SK-N-SH (cell line): ENCODE measurements at regions not wholly inside any gene's neighbourhood (a gene's known extent, or its start where the extent isn't known, plus 50 kb on each side); places are given as distances from the start of the nearest gene placed in this dataset.

Experiments used
- CHD2 ChIP-seq: fragments of 150-350 bp; IDR thresholded peaks from 2 replicates; pipeline ENCODE4 v1.6.1; 2018; ENCODE audit warnings: low read length; ENCODE audit not compliant: partially characterized antibody
- EP300 ChIP-seq, 2 experiments: IDR thresholded peaks; 2 replicates each; pipeline versions ENCODE4 v1.4.0 to v1.6.1; 2012; ENCODE audit warnings: borderline replicate concordance in 1 of 2, low read depth in 1 of 2, low read length in 1 of 2
- EZH2phosphoT487 ChIP-seq: fragments of 200-600 bp; sonication (generic); IDR thresholded peaks from 2 replicates; pipeline ENCODE4 v1.6.1; 2017; ENCODE audit warnings: low read depth, mixed run types, mild to moderate bottlenecking, antibody characterized with exemption, moderate library complexity, borderline replicate concordance
- FOXM1 ChIP-seq: IDR thresholded peaks from 2 replicates; pipeline ENCODE4 v1.4.0; 2012; ENCODE audit warnings: low read depth, mild to moderate bottlenecking
- JUND ChIP-seq: IDR thresholded peaks from 2 replicates; pipeline ENCODE4 v1.4.0; 2012
- POLR2AphosphoS5 ChIP-seq: IDR thresholded peaks from 2 replicates; pipeline ENCODE4 v1.6.1; 2012; ENCODE audit warnings: low read depth, low read length
- RAD21 ChIP-seq: IDR thresholded peaks from 2 replicates; pipeline ENCODE4 v1.6.1; 2012; ENCODE audit warnings: mild to moderate bottlenecking, low read length
- RXRA ChIP-seq: IDR thresholded peaks from 2 replicates; pipeline ENCODE4 v1.4.0; 2012; ENCODE audit warnings: low read depth, mild to moderate bottlenecking, borderline replicate concordance
- TEAD4 ChIP-seq: IDR thresholded peaks from 2 replicates; pipeline ENCODE4 v1.4.0; 2012; ENCODE audit warnings: mild to moderate bottlenecking, borderline replicate concordance; ENCODE audit not compliant: insufficient read depth
- USF2 ChIP-seq: fragments of 150-350 bp; IDR thresholded peaks from 2 replicates; pipeline ENCODE4 v1.6.1; 2017; ENCODE audit warnings: antibody characterized with exemption, low read length, low read depth, borderline replicate concordance
- YY1 ChIP-seq: IDR thresholded peaks from 2 replicates; pipeline ENCODE4 v1.4.0; 2012; ENCODE audit warnings: low read depth, mild to moderate bottlenecking
- TF ChIP-seq, protein P1 (sequence below): fragments of 200-600 bp; sonication (generic); IDR thresholded peaks from 2 replicates; pipeline ENCODE4 v1.6.1; 2017; ENCODE audit warnings: antibody characterized with exemption, mild to moderate bottlenecking, moderate library complexity
- TF ChIP-seq, protein P2 (sequence below): IDR thresholded peaks from 2 replicates; pipeline ENCODE4 v1.4.0; 2012; ENCODE audit warnings: low read depth, borderline replicate concordance
- TF ChIP-seq, protein P3 (sequence below): IDR thresholded peaks from 2 replicates; pipeline ENCODE4 v1.6.1; 2012; ENCODE audit warnings: mild to moderate bottlenecking, low read depth, low read length, moderate library complexity

GRCh38 chr7:130829415-130829814 is 95.4 kb upstream of the KLF14 start:
- no peak for TF ChIP-seq EP300 (IDR thresholded peaks at IDR 0.05; ENCODE audit: borderline replicate concordance in 1 of 2, low read depth in 1 of 2, low read length in 1 of 2)
- TF ChIP-seq, protein P1, sequence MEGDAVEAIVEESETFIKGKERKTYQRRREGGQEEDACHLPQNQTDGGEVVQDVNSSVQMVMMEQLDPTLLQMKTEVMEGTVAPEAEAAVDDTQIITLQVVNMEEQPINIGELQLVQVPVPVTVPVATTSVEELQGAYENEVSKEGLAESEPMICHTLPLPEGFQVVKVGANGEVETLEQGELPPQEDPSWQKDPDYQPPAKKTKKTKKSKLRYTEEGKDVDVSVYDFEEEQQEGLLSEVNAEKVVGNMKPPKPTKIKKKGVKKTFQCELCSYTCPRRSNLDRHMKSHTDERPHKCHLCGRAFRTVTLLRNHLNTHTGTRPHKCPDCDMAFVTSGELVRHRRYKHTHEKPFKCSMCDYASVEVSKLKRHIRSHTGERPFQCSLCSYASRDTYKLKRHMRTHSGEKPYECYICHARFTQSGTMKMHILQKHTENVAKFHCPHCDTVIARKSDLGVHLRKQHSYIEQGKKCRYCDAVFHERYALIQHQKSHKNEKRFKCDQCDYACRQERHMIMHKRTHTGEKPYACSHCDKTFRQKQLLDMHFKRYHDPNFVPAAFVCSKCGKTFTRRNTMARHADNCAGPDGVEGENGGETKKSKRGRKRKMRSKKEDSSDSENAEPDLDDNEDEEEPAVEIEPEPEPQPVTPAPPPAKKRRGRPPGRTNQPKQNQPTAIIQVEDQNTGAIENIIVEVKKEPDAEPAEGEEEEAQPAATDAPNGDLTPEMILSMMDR = no peak
- no peak for TF ChIP-seq EZH2phosphoT487
- no peak for TF ChIP-seq POLR2AphosphoS5
- TF ChIP-seq USF2 = no peak
- TF ChIP-seq CHD2 = no peak
- TF ChIP-seq, protein P2, sequence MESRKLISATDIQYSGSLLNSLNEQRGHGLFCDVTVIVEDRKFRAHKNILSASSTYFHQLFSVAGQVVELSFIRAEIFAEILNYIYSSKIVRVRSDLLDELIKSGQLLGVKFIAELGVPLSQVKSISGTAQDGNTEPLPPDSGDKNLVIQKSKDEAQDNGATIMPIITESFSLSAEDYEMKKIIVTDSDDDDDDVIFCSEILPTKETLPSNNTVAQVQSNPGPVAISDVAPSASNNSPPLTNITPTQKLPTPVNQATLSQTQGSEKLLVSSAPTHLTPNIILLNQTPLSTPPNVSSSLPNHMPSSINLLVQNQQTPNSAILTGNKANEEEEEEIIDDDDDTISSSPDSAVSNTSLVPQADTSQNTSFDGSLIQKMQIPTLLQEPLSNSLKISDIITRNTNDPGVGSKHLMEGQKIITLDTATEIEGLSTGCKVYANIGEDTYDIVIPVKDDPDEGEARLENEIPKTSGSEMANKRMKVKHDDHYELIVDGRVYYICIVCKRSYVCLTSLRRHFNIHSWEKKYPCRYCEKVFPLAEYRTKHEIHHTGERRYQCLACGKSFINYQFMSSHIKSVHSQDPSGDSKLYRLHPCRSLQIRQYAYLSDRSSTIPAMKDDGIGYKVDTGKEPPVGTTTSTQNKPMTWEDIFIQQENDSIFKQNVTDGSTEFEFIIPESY = no peak
- no peak for TF ChIP-seq RXRA
- TF ChIP-seq FOXM1 = no peak
- TF ChIP-seq RAD21 = no peak
- no peak for TF ChIP-seq TEAD4
- TF ChIP-seq, protein P3, sequence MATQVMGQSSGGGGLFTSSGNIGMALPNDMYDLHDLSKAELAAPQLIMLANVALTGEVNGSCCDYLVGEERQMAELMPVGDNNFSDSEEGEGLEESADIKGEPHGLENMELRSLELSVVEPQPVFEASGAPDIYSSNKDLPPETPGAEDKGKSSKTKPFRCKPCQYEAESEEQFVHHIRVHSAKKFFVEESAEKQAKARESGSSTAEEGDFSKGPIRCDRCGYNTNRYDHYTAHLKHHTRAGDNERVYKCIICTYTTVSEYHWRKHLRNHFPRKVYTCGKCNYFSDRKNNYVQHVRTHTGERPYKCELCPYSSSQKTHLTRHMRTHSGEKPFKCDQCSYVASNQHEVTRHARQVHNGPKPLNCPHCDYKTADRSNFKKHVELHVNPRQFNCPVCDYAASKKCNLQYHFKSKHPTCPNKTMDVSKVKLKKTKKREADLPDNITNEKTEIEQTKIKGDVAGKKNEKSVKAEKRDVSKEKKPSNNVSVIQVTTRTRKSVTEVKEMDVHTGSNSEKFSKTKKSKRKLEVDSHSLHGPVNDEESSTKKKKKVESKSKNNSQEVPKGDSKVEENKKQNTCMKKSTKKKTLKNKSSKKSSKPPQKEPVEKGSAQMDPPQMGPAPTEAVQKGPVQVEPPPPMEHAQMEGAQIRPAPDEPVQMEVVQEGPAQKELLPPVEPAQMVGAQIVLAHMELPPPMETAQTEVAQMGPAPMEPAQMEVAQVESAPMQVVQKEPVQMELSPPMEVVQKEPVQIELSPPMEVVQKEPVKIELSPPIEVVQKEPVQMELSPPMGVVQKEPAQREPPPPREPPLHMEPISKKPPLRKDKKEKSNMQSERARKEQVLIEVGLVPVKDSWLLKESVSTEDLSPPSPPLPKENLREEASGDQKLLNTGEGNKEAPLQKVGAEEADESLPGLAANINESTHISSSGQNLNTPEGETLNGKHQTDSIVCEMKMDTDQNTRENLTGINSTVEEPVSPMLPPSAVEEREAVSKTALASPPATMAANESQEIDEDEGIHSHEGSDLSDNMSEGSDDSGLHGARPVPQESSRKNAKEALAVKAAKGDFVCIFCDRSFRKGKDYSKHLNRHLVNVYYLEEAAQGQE = no peak
- TF ChIP-seq JUND = no peak
- TF ChIP-seq YY1 = no peak
